ENCODE measurements at regions not wholly inside any gene's neighbourhood (a gene's known extent, or its start where the extent isn't known, plus 50 kb on each side); places are given as distances from the start of the nearest gene placed in this dataset.

- no peak overlapping the region for H3K4me3 ChIP-seq (ENCODE audit: low read depth, low read length)
- no peak for DNase-seq (ENCODE audit: low read depth)
- TF ChIP-seq MYC (IDR thresholded peaks at IDR 0.05; ENCODE audit: low read depth, low read length) (no peak), MAX (IDR thresholded peaks at IDR 0.05; ENCODE audit: low read depth, low read length) (no peak), POLR2A (IDR thresholded peaks at IDR 0.05; ENCODE audit: extremely low read depth, insufficient read length) (no peak), CTCF (IDR thresholded peaks at IDR 0.05; ENCODE audit: low read depth, low read length) (no peak)
These were observed 355.8 kb downstream of the AMY1C start for GRCh38 chr1:104105465-104105864.

GRCh38 chr1:104120525-104120924 is 370.8 kb downstream of the AMY1C start:
- H3K4me3 ChIP-seq (ENCODE audit: low read depth, low read length): no peak overlapping the region

GRCh38 chr1:104121271-104121670 is 371.6 kb downstream of the AMY1C start:
- TF ChIP-seq CTCF (IDR thresholded peaks at IDR 0.05; ENCODE audit: low read depth, low read length) (no peak), MYC (IDR thresholded peaks at IDR 0.05; ENCODE audit: low read depth, low read length) (no peak), POLR2A (IDR thresholded peaks at IDR 0.05; ENCODE audit: extremely low read depth, insufficient read length) (no peak), MAX (IDR thresholded peaks at IDR 0.05; ENCODE audit: low read depth, low read length) (no peak)
- peak; percentile 3 for DNase-seq (ENCODE audit: low read depth)

More at GRCh38 chr1:104120525-104120924, 370.8 kb downstream of the AMY1C start:
- no peak for DNase-seq (ENCODE audit: low read depth)
- TF ChIP-seq POLR2A (IDR thresholded peaks at IDR 0.05; ENCODE audit: extremely low read depth, insufficient read length): no peak
- no peak for TF ChIP-seq CTCF (IDR thresholded peaks at IDR 0.05; ENCODE audit: low read depth, low read length)
- TF ChIP-seq MYC (IDR thresholded peaks at IDR 0.05; ENCODE audit: low read depth, low read length): no peak
- no peak for TF ChIP-seq MAX (IDR thresholded peaks at IDR 0.05; ENCODE audit: low read depth, low read length)

GRCh38 chr1:104125266-104125665 is 375.6 kb downstream of the AMY1C start:
- DNase-seq (ENCODE audit: low read depth): no peak
- no peak for TF ChIP-seq CTCF (IDR thresholded peaks at IDR 0.05; ENCODE audit: low read depth, low read length)
- no peak for TF ChIP-seq POLR2A (IDR thresholded peaks at IDR 0.05; ENCODE audit: extremely low read depth, insufficient read length)
- TF ChIP-seq MYC (IDR thresholded peaks at IDR 0.05; ENCODE audit: low read depth, low read length): no peak
- TF ChIP-seq MAX (IDR thresholded peaks at IDR 0.05; ENCODE audit: low read depth, low read length): no peak
- H3K4me3 ChIP-seq (ENCODE audit: low read depth, low read length): no peak overlapping the region

More at GRCh38 chr1:104121271-104121670, 371.6 kb downstream of the AMY1C start:
- no peak overlapping the region for H3K4me3 ChIP-seq (ENCODE audit: low read depth, low read length)

GRCh38 chr1:104125970-104126369 is 376.3 kb downstream of the AMY1C start:
- no peak for TF ChIP-seq POLR2A (IDR thresholded peaks at IDR 0.05; ENCODE audit: extremely low read depth, insufficient read length)
- no peak for TF ChIP-seq CTCF (IDR thresholded peaks at IDR 0.05; ENCODE audit: low read depth, low read length)
- TF ChIP-seq MYC (IDR thresholded peaks at IDR 0.05; ENCODE audit: low read depth, low read length): no peak
- no peak for TF ChIP-seq MAX (IDR thresholded peaks at IDR 0.05; ENCODE audit: low read depth, low read length)
- DNase-seq (ENCODE audit: low read depth): no peak
- no peak overlapping the region for H3K4me3 ChIP-seq (ENCODE audit: low read depth, low read length)
